ENCODE measurements at regions not wholly inside any gene's neighbourhood (a gene's known extent, or its start where the extent isn't known, plus 50 kb on each side); places are given as distances from the start of the nearest gene placed in this dataset.

DNA sequence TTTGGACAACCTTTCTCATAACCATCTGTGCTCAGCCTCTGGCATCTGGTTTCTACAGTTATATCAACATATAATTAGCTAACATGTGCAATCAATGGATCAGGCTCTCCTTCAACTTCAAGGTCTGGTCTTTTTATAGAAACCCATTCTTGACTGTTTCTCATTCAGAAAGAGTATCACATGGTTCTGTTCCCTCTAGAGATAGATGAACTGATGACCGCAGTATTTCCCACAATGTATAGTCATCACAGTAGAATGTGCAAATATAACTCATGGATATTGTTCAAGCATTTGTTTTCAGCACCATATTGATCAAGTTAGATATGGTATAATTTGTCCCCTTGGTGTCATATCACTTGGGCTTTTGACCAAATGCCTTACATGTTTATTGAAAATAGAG is 656.2 kb downstream of the FRK start:
- no peak for DNase-seq

DNA sequence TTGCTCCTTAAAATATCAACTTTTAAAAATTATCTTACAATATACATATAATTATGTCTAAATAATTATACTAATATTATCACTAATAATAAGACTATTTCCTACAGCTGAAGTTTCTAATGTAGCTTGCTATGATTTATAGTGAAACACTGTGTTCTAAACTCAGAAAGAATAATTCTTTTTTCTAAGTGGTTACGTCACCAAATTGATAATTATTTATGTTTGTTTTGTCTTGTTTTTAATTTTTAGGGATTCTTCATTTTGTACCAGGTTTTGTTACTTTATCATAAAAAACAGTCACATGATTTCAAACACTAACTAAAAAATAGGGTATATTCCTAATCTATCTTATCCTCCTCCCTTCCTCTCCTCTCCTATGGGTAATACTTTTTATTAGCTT is 662.1 kb downstream of the FRK start:
- DNase-seq: no peak

DNA sequence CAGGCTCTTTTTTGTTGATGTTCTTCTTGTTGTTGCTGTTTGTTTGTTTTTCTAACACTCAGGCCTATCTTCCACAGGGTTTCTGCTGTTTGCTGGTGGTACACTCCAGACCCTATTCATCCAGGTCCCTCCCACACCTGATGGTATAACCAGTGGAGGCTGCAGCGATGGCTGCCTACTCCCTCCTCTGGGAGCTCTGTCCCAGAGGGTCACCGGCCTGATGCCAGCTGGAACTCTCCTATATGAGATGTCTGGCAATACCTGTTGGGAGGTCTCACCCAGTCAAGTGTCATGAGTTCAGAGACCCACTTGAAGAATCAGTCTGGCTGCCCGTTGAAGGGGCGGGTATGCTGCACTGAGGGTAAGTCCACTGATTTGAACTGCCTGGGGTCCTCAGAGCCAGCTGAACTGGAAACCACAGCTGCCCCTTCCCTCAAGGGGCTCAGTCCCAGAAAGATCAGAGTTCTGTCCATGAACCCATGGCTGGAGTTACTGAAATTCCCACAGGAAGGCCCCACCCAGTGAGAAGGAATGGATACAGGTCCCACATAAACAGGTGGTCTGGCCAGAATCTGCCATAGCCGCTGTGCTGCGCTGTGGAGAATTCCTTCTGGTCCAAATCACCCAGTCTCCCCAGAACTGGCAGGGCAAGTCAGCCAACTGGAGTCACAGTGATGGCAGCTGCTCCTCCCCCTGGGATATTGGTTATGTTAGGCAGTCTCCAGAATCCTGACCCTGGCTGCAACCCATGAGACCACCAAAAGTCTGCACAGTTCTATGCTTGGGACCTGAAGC is 664.4 kb downstream of the FRK start:
- DNase-seq: no peak

DNA sequence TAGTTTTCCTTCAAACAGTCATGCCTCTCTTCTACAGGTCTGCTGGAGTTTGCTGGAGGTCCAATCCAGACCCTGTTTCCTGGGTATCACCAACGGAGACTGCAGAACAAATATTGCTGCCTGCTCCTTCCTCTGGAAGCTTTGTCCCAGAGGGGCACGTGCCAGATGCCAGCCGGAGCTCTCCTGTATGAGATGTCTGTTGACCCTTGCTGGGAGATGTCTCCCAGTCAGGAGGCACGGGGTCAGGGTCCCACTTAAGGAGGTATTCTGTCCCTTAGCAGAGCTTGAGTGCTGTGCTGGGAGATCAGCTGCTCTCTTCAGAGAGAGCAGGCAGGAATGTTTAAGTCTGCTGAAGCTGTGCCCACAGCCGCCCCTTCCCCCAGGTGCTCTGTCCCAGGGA is 666.9 kb downstream of the FRK start:
- DNase-seq: no peak

DNA sequence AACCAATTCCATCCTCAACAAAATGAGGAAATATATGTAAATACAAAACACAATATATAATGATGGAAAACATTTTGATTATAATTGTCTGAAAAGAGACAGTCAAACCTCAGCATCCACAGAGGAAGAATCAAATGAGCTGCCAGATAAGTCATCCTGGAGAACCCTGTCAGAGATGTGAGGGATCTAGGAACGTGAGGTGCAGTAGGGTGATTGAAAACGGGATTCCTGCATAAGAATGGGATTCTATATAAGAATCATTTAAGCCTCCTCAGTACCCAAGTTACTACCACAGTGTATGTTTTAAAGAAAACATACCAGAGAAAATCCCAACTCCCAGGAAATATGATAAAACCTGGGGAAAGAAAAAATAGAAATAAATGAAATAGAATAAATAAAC is 690.5 kb downstream of the FRK start:
- DNase-seq: no peak

DNA sequence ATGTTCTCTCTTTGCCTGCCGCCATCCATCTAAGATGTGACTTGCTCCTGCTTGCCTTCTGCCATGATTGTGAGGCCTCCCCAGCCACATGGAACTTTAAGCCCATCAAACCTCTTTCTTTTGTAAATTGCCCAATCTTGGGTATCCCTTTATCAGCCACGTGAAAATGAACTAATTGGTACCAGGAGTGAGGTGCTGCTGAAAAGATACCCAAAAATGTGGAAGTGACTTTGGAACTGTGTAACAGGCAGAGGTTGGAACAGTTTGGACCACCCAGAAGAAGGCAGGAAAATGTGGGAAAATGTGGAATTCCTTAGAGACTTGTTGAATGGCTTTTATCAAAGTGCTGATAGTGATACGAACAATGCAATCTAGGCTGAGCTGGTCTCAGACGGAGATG is 694.9 kb downstream of the FRK start:
- no peak for DNase-seq

DNA sequence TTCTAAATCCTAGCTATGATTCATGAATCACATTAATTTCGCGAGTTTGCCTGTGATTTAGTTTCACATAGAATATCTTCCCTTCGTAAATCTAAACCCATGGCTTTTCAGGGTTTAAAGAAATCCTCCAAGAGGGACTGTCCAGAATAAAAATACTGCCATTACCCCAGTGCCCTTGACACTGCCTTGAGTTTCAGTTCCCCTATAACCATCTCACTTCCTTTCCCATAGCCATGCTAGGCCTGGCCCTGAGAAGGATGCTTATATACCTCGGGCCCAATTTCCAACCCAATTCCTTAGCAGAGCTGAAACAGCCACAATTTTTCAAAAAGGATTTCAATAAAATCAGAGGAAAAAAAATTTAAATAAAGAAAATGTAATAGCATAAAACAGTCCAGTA is 697.3 kb downstream of the FRK start:
- peak; percentile 56 for DNase-seq

DNA sequence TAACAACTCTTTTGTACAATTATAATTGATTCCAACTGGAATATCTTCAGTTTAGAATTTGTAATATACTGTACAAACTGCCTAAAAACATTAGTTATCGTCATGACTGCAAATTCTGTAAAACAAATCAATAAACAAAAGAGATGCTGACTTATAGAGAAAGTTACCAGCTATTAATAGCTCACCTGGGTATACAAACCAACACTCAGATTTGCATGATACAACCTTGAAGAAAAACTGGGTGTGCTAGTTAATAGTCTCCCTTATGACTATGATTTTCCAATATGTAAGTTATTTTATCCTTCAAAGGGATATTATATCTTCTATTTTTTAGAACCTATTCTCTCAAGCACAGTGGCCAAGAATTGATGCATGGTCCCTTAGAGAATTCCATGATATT is 698.5 kb downstream of the FRK start:
- no peak for DNase-seq

DNA sequence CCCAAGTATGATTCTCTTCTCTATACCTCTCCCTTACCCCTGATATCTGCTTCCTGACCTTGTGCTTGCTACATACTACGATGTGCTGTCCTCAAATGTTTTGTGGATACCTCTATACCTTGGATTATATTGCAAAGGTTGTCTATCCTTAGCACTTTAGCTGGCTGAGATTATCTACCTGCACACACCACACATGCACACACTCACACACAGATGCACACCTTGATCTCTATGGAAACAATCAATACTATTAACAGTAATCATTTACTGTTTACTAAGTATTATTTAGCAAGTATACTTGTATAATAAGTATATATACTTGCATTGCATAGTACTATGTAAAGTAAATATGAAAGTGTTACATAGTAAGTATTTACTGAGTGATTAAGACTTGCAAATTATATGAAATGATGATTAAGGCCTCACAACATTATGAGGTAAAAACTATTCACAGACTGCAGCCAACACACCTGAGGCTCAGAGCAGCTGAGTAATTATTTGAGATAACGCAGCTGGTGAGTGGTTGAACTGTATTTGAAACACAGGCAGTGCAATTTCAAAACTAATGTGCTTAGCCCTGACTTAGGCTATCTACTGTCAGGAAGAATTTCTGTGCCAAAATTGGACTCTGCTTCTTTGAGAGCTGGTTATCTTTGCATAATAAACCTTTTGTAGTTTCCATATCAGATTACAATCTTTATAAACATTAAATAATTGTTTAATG is 699.9 kb downstream of the FRK start:
- no peak for DNase-seq

DNA sequence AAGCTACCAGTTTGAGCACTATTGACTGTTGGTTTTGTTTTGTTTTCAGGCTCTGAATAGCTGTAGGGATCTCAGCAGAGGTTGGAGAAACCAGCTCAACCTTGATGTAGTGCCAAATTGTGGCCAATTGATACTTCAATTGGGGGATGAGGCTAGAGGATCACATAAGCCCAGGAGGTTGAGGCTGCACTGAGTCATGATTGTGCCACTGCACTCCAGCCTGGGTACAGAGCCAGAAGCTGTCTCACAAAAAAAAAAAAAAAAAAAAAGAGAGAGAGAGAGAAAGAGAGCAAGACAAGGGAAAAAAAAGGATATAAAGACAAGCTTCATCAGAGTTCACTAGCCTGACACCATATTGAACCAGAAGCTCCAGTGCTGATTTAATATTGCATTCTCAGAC is 702.1 kb downstream of the FRK start:
- DNase-seq: no peak

DNA sequence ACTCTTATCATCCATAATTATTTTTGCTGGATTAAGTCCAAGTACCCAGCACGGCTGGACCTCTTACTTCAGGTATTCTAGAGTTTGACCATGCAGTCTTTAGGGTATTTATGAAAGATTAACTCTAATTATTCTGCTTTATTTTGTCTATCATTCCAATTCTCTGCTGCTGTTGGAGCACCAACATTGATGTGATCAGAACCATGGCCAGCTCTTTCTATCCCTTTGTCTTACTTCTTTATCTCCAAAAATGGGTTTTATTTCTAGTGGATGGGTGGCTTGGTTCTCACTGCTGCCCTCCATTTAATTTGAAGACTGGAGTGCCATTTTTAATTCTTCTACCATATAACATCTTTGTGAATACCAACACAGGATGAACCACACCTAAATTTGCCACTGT is 704.3 kb downstream of the FRK start:
- DNase-seq: no peak

DNA sequence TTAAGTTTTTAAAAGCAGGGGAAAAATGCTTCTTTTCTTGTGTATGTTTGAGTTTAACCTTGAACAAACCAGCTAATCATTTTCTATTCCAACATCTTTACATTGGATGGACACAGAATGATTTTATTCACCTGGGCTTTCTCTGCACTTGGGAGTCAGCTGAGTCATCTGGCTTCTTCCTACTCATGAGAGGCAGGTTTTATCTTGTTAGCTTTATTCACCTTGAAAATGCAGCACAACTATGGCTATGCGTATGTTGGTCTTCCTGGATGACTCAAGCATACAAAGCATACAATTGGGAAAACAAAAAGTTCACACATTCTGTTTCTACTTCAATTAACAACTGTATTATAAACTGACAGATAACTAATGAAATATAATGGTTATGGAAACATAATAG is 737.7 kb downstream of the FRK start:
- DNase-seq: no peak

DNA sequence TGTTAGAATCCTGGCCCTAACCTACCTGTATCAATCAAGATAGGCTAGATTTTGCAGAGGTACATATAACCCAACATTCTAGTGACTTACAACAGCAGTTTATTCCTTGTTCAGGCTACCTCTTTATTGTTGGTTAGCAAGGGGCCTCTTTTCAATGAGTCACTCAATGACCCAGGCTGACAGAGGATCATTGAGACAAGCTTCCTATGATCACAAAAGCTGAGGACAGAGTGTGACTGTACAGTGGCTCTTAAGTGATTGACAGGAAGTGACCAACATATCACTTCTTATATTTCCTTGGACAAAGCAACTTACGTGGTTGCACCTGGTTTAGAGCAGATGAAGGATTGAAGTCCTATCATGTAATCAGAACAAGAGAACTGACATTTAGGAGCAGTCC is 740.9 kb downstream of the FRK start:
- DNase-seq: no peak

DNA sequence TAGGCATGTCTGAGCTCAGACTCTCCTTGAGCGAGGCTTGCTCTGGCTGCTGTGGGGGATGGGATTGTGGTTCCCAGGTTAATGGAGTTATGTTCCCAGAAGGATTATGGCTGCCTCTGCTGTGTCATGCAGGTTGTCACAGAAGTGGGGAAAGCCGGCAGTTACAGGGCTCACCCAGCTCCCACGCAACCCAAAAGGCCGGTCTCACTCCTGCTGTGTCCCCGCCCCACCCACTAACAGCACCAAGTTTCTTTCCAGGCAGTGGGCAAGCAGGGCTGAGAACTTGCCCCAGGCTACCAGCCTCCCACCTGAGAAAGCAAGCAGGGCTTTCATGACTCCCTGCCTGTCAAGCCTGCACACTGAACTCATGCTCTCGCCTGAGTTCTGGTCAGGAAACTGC is 750.5 kb downstream of the FRK start:
- no peak for DNase-seq

DNA sequence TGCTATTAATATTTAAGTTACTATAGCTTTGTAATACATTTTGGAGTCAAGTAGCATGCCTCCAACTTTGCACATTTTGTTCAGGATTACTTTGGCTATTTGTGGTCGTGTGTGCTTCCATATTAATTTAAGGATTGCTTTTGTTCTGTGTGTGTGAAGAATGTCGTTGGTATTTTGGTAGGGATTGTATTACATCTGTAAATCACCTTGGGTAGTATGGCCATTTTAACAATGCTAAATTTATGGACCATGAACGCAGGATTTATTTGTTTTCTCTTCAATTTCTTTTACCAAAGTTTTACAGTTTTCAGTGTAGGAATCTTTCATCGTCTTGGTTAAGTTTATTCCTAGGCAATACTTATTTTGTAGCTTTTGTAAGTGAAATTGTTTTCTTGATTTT is 758.0 kb downstream of the FRK start:
- no peak for DNase-seq

DNA sequence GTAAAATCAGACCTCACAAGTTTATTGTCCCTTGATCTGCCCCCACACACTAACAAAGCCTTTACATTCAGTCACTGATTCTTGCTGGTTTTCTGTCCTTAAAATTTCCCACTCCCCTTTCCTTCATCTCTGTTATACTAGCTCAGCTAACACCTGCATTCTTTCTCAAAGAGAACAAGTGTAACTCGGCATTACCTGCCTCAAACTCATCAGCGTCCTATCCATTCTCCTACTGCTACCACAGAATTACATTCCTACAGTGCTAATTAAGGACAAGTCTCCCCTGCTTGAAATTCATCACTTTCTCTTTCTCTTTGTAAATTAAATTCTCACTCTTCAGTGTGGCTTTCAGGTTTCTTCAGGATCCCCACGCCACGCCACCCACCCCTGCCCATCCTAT is 773.2 kb downstream of the FRK start:
- DNase-seq: no peak

DNA sequence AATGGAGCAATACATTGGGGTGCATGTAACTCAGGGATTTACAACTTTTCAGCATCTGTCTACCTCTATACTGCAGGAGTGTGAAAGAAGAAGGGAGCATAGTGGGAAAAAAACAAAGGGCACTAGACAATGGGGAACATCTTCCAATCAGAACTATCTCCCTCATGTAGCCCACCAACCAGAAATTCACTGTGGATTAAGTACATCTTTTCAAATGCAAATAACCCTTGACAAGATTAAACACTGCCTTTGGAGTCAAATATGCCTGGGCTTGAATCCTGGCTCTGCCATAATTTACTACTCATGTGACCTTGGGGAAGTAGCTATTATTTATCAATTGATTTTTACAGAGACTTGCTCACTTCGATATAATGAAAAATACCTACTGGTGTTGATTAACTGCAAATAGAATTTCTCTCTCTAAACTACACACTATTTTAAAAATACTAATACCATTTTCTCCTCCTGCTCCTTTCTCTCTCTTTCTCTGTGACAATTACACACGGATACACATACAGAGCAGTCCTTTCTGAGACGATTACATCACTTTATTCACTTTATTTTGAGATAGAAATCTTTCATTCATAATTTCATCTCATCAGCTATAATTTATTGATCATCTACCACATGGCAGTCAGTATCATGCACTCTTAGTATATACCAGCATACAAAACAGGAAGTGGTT is 783.7 kb downstream of the FRK start:
- no peak for DNase-seq

DNA sequence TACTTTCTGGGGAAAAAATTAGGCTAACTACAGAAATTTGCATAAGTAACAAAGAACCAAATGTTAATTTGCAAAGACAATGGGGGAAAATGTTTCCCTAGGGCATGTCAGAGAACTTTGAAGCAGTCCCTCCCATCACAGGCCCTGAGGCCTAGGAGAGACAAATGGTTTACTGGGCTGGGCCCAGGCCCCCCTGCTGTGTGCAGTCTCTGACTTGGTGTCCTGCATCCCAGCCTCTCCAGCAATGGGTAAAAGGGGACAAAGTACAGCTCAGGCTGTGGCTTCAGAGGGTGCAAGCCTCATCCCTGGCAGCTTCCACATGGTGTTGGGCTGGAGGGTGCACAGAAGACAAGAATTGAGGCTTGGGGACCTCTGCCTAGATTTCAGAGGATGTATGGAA is 788.4 kb downstream of the FRK start:
- no peak for DNase-seq

DNA sequence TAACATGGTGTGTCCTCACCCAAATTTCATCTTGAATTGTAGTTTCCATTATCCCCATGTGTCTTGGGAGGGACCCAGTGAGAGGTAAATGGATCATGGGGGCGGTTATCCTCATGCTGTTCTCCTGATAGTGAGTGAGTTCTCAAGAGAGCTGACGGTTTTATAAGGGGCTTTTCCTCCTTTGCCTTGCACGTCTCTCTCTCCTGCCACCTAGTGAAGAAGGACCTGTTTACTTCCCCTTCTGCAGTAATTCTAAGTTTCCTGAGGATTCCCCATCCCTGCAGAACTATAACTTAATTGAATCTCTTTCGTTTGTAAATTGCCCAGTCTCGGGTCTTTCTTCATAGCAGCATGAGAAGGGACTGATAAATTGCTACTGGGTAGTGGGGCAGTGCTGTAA is 789.3 kb downstream of the FRK start:
- no peak for DNase-seq

DNA sequence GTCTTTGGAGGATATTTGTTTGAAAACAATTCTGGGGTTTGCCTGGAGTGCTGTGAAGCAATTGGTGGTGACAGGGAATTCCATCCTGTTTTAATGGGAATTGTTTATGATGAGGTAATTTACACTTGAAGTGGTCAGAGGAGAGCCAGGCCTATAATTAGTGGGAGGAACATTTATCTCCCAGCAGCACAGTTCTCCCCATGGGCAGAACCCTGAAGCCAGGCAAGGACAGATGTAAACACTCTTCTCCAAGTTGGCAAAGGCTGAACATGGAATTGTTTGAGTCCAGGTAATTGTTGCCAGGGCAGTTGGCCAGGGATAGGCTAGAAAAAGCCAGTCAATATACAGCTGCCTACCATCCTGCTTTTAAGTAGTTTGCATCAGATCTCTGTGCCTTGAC is 789.7 kb downstream of the FRK start:
- no peak for DNase-seq

DNA sequence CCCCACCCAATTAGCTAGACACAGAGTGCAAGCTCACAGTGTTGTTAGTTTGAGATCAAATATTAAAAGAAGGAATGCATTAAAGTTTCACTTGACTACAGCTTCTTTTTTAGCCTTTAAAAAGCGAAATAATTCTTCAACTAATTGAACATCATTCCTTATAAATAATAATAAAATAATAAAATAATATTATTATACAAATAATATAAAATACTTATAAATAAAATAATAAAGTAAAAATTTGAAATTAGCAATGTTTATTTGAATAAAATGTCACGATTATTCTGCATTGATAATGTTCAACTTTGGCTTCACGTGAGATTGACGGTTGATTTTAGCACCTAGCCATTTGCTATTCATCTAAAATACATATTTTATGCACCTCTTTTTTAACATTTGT is 819.3 kb downstream of the FRK start:
- DNase-seq: no peak

DNA sequence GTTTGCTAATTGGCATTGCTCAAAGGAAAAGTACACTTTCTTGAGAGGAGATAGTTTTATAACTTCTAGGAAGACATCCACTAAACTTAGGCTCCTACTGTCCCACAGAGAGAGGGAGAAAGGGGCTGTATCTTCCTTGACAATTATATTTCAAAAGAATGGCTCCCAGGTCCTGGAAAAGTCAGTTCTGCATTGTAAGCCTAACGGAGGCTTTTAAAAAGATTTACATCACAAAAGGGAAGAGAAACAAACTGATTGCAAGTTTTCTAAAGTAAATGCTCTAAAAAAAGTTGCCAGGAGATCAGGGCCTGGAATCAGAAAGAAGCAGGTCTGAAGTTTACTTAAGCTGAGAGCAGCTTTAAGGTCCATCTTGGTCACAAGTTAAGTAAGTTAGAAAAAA is 839.5 kb downstream of the FRK start:
- no peak for DNase-seq

DNA sequence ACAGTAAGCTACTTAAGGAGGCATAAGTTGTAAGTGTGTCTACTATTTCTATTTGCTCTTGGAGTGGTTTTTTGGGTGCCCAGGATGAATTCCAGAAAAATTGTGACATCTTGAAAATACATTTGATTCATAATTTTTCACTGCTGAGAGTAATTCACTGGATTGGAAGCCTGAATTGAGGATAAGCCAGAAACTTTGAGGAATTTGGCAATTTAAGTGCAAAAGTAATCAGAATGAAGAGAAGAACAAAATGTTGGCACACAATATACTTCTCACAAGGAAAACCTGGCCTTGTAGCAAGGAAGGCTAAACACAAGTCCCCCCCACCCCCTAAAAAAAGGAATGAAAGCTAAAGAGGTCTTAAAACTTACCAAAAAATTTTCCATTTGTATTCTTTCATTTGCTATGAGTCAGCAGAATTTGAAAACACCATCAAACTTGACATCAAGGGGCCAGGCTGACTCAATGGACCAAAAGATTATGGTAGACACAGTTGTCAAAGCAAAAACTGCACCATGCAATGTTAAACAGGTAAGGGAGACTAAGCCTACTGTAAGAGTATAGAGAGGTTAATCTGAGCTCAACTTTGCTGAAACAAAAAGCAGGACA is 840.0 kb downstream of the FRK start:
- no peak for DNase-seq

DNA sequence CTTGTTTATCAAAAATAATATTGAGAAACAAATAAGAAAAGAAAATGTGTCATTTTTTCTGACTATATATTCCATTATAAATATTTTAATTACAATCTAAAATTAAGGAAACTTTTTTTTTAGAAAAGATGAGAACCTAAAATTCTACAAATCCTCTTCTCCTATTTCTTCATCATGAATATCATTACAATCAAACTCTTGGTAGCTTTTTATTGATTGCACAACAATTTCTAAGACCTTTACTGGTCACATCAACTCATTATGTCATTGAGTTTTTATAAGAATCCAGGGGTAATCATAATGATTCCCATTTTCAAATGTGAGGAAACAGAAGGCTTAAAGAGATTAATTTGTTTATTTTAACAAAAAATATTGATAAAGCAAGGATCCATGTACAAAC is 841.0 kb downstream of the FRK start:
- no peak for DNase-seq
